ENCODE measurements at regions not wholly inside any gene's neighbourhood (a gene's known extent, or its start where the extent isn't known, plus 50 kb on each side); places are given as distances from the start of the nearest gene placed in this dataset.

DNA sequence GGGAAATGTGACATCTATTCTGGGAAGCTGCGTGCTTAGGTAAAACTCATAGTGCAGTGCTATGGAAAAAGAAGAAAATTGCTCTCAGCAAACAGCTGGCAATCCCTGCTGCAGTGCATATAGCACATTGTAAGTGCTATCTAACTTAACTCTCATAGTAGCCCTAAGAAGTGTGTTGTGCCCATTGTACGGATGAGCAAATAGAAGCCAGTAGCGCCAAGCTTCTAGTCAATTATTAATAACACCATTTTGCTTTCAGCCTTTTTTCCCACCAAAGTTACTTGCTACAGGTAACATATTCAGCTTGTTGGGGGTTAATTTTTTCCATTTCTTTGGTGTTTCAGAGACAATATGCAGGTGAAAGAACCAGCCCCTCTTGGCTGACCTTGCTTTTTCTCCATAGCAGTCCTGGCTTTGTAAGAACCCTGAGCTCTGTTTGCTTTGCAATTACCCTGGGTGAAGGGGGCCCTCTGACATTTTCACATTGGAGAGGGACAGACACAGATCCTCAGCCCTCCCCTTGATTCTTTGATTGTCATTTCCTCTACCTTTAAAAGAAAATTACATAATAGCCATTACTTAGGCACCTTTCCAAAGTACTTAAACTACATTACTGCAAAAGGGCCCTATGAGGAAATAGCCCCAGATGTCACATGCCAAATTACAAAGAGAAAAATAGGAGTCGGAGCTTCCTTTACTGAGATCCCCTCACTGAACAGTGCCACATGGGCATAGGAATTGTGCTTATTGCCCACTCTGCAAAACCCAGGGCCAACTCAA, 576.2 kb upstream of the TBX3 start:
- DNase-seq (ENCODE audit: low read depth), result no peak

DNA sequence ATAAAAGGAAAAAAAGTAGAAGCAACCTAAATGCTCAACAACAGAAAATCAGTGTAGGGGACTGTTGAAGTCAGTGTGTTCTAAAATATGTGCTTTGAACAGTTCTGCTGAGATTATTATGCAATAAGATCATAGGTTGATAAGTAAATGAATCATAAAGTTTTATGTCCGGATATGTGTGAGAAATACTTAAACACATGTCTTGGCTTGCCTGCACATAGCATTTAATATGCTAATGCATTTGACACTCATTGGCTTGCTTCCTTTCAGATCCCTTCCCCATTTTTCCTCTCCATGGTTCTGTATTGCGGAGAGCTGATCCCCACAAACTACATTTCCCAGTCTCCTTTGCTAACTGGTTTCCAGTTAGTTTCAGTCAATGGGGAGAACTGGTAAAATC, 573.8 kb upstream of the TBX3 start:
- DNase-seq (ENCODE audit: low read depth), result peak; percentile 85

DNA sequence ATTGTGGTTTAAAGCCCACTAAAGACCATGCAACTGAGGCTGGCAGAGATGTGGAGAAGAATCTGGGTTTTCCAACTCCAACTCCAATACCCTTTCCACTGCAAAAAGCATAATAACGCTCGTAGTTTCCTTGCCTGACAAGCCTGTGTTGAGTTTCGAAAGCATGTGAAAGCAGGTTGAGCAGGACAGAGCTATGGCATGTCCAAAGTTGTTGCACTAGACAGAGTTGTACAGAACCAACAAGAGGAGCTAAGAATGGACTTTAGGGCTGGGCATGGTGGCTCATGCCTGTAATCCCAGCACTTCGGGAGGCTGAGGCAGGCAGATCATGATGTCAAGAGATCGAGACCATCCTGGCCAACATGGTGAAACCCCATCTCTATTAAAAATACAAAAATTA, 572.0 kb upstream of the TBX3 start:
- DNase-seq (ENCODE audit: low read depth), result no peak

DNA sequence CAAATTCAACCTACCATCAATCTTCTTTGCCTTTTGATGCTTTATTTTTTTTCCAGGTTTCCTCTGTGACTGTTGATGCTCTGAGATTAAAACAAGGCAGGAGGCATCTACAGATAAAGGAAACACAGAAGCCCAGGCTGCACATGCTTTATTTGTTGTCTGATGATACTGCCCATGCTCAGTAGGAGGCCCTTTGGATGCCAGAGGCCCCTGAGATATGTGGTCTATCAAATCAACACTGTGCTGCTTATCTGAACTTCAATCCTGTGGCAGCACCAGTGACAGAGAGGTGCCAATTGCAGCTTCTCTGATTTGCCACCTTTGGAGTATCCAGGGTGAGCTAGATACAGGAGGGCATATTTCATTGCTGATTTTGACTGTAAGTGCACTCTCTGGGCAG, 571.3 kb upstream of the TBX3 start:
- DNase-seq (ENCODE audit: low read depth), result no peak

DNA sequence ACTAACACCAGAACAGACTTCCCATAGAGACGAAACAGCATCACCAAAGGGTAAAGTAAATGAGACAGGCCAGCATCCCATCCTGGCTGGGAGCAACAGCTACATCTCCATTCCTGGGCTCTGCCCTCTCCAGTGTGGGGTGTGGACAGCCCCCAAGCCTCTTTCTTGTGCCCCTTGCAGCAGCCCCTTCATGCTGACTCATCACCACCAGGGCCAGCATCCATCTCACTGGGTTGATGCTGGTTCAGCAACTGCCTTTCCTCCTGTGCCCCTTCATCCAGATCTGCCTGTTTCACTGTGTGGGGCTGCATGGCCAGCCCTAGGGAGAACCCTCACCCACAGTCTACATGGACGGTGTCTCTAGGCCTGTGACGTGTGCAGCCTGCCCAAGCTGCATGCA, 569.1 kb upstream of the TBX3 start:
- no peak for DNase-seq (ENCODE audit: low read depth)

DNA sequence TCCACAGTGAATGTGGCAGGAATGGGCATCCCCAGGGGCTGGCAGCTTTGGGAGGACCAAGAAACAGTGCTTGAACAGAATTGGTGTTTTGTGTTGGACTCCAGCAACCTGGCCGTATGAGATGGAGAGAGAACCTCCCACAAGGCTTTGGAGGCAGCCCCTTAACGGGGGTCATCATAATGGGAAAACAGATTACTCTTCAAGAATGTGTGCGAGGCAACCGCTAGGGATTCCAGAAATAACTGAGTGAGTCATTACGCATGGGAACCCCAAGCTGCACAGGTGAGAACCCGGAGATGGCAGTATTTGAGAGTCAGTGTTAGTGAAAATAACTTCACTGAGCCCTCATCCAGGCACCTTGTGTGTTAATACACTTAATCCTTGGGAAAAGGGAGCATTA, 567.8 kb upstream of the TBX3 start:
- peak; percentile 19 for DNase-seq (ENCODE audit: low read depth)

DNA sequence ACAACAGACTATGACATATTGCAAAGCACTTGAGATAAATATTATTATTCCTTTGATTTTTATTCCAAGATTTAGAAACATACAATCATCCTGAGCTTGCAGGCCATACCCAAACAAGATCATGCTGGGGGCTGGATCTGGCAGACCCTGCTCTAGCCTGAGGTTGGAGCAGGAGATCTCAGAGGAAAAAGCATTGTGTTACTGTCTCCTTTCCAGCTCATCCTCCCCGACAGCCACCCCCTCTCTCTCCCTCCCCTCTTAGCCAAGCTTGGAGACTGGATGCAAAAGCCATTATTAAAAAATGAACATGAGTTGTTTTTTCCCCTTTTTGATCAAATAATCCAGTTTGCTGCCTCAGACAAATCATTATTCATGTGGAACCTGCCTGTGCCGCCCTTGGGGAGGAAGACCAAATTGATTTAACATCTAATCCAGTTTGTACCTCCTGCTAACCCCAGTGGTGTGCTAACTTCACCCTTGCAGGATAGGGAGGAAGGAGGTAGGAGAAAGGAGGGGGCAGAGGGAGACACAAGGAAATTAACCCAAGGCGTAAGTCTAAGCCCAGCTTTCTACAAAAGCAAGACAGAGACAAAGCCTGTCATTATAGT, 565.8 kb upstream of the TBX3 start:
- no peak for DNase-seq (ENCODE audit: low read depth)

DNA sequence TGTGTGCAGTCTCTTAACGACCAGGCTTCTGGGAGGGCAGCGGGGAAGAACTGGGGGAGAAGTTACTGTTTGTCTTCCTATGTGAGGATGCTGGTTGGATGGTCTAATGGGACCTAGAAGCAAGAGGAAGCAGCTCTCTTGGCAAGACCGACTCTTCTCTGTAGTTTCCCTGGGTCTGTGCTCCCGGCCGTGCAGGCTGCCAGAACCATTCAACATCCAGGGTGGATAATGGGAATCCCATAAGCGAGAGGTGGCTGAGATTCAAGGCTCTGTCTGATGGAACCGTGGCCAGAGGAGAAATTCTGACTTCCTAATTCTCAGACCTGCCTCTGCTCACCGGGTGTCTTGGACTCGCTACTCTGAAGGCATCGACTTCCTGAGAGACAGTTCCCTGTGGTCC, 561.0 kb upstream of the TBX3 start:
- DNase-seq (ENCODE audit: low read depth), result no peak

DNA sequence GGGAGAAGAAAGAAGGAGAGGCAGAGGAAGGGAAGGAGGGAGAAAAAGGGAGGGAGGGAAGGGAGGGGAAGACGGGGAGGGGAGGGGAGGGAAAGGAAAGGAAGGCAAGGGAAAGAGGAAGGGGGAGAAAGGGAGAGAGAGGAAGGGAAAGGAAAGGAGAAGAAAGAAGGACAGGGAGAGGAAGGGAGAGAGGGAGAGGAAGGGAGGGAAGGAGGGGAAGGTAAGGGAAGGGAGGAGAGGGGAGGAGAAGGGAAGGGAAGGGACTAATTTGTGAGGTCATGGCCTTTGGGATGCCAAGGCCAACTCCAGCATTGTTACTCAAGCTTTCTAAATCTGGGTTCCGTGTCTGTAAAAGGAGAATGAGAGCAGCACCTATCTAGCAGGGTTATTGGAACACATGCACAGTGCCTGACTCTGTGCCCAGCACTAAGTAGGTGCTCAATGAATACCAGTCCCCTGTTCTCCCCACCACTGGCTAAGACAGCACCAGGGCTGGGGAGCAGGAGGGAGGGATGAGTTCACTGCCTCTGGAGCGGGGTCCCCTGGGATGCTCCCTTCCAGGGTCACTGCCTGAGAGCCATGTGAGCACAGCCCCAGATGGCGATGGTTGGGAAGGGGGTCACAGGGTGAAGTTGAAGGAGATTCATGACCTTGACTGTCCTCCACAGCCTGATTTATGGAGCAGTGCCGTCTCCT, 560.1 kb upstream of the TBX3 start:
- DNase-seq (ENCODE audit: low read depth), result no peak

DNA sequence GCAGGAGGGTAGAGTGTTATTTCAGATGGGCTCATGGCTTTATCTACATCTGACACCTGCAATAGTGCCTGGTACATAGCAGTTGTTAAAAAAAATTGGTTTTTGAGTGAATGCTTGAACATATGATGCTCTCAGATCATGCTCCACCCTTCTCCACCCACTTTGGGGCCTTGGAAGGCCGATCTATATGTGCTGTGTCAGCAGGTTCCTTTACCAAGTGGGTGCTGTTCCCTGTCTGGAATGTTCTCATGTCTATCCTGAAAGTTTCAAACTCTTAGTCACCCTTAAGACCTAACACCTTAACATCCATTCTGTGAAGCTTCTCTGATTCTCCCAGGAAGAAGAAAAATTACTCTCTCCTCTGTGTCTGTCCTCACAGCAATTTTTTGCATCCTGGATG, 556.3 kb upstream of the TBX3 start:
- DNase-seq (ENCODE audit: low read depth), result no peak

DNA sequence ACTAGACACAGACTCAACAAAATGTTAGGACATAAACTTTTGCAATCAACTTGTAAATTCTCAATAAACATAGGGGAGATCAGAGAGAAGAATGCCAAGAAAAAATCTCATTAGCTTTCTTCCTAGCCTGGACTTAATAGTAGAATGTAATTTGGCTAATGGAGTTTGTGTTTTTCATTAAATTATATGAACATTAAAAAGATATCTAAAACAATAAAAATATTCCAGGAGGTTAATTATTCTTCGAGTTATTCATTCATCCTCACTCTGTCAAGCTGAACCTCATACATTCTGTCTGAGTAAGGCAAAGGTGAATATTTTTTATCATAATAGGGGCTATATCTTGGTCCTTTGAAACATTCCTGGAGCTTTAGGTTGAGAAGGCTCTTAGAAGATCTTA, 551.9 kb upstream of the TBX3 start:
- no peak for DNase-seq (ENCODE audit: low read depth)

DNA sequence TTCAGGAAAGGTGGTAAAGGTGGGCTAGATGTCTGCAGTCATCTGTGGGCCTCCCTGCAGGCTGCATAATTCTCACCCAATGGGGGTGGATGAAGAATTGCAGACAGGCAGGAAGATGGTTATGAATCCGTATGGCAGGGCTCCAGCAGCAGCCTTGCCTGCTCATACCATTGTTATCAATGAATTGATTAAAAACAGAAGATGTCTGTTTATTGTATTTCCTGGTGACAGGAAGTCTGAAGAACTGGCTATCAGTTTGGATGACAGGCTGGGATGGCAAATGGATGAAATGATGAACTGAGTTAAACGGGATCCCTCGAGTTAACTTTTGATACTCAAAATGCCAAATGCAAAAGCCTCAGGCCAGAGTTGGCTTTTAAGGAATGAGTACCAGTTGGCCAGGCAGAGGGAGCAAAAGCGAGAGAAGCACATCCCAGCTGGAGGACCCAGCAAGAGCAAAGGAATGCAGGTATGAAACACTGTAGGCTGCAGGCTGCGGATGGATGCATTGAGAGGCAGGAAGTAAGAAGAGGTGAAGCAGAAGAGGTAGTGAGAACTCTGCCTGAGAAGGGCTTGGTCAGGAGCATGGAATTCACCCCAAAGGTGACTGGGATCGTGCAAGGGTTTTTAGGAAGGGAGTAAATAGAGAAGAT, 550.0 kb upstream of the TBX3 start:
- no peak for DNase-seq (ENCODE audit: low read depth)

DNA sequence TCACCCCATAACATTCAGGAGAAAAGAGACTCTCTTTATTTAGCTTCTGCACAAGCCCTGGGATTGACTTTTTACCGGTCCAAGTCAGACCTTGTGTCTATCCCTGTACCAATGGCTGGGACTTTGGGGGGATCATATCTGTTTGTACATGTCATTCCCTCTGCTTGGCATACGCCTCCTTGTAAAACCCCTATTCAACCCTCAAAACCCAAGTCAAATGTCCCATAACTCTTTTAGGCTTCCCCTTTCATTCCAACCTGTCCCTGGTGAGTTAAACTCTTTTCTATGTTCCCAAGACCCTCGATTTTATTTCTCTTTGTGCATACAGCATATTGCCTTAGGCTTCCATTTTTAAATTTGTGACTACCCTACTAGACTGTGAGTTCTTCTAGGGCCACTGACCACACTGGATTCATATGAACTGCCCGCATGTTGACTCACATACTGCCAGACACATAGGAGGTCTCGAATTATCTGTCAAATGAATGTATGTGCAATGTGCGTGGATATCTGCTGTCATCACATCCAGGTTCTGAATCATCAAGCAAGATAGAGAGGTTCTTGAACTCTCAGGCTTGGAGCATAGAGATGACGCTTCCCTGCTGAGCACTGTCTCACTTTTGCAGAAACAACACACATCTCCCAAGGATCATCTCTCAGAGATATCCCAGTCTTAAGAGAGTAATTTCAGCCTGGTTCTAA, 548.6 kb upstream of the TBX3 start:
- DNase-seq (ENCODE audit: low read depth), result peak; percentile 64

DNA sequence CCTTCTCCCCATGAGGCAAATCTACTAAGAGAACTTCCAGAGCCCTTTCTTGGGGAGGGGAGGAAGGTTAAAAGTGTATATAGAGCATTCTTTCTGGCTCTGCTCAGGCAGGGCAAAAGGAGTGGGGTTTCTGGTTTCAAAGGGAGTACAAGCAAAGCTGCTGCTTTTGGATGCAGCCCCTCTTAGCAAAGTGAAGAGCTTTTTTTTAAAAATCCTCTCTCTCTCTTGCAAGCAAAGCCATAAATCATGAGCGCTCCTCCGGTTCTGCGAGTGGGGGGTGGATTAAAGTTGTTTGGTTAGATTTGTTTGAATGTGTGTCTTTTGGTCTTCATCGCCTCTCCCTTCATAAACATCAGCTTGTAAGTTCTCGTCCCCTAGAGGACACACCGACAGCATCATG, 546.6 kb upstream of the TBX3 start:
- DNase-seq (ENCODE audit: low read depth), result no peak

DNA sequence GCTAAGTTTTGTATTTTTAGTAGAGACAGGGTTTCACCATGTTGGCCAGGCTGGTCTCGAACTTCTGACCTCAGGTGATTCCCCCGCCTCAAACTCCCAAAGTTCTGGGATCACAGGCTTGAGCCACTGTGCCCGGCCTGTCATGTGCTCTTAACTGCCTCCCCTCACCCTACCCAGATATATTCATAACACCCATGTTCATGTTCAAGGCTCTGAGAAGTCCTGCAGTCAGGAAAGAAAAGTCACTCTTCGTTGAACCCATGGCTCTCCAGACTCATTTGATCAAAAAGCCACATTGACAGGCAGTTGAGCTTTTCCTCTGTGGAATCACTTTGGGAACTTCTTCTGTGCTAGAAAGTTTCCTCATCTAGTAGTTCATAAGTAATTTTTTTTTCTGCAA, 545.5 kb upstream of the TBX3 start:
- DNase-seq (ENCODE audit: low read depth), result no peak

DNA sequence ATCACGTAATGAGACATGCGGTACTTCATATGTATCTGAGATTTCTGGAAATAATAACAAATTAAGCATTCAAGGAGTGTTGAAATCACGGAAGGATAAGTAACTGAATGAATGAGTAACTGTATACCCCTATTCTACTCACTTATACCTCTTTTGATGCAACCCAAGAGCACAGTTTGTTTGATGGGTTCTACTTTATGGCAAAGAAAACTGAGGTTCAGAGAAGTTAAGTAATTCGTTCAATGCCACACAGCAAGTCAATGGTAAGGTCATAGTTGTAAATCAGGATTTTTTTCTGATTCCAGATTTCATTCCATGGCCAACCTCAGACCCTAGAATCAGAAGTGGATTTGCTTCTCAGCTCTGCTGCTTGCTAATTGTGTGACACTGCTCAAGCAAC, 544.5 kb upstream of the TBX3 start:
- DNase-seq (ENCODE audit: low read depth), result no peak

DNA sequence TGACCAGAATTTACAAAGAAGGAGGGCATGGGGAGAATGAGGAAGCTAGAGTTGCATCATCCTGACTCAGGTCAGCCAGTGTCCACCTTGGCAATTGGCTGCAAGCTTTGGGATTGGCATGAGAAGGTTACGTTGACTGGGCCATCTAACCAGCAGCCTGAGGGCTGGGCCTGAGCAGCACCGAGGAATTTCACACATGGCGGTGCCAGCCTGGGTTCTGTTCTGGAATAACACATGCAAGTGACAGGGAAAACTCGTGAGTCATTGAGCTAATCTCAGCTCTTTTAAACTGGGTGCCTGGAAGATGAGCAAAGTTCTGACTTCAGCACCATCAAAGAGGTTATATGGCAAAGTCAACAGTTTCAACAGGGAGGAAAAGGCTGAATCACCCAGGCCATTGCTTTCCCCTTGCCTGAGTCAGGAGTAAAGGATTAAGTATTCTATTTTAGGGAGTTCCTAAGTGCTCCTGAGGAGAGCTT, 543.2 kb upstream of the TBX3 start:
- DNase-seq (ENCODE audit: low read depth), result peak; percentile 82

DNA sequence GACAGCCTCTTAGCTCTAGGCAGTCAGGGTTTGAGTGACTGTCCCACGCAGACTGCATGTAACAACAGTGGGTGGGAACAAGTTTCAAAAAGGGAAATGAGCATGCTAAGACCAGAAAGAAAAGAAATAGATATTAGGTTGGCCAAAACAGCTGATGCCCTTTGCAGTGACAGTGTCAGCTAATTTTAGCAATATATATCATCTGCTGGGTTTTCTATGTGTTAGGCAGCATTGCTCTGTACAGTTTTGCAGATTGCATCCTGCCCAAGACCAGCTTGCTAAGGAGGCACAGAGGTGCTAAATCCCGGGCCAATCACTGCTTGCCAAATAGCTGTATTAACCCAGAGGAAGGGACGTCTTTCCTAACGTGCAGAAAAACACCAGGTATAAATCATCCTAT, 541.9 kb upstream of the TBX3 start:
- no peak for DNase-seq (ENCODE audit: low read depth)

DNA sequence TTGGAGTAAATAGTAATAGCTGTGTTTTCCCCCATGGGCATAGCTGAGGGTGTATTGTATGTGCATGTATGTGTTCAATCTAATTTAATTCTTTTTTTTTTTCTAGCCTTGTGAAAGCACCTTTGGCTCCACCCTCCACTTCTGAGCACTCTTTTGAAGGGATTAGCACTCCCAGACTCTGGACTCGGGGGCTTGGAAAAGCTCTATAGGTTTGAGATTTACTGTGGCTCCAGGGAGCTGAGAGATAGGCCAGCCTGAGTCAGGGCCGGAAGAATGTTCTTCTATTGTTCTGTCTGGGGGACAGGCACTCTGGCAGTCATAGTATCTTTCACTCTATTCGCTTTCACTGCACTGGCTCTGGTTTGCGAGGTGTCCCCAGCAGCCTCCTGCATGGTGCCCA, 540.0 kb upstream of the TBX3 start:
- no peak for DNase-seq (ENCODE audit: low read depth)

DNA sequence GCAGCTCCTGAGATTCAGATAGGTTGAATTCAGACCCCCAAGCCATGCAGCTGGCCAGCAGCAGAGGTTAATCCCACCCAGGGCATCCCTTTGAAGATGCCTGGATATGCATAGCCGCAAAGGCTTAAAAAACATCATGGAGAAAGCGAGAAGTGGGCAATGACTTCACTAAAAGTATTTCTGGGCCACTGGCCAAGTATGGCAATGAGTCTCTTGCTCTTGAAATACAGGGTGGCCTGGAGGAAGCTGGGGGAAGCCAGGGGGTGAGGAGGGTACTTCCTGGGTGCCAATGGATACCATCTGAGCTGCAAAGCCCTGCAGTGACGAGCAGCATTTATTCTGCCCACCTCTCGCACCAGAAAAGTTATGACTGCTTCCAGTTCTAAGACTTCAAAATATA, 539.3 kb upstream of the TBX3 start:
- peak; percentile 82 for DNase-seq (ENCODE audit: low read depth)

DNA sequence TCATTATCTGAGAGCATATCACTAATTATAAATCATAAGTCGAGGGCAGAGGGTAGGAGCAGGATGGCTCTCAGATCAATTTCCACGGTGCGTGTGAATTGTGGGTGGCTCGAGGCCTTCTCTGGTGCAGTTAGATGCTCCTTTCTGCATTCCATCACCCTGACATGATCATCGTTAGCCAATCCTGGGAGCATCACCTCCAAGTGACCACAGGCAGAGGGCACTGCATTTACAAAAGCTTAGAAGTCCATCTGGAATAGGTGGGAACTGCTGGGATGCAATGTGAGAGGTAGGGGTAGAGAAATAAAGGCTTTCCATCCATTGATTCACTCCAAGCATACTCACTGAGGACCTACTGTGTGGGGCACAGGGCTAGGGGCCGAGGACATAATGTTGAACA, 538.2 kb upstream of the TBX3 start:
- DNase-seq (ENCODE audit: low read depth), result no peak

DNA sequence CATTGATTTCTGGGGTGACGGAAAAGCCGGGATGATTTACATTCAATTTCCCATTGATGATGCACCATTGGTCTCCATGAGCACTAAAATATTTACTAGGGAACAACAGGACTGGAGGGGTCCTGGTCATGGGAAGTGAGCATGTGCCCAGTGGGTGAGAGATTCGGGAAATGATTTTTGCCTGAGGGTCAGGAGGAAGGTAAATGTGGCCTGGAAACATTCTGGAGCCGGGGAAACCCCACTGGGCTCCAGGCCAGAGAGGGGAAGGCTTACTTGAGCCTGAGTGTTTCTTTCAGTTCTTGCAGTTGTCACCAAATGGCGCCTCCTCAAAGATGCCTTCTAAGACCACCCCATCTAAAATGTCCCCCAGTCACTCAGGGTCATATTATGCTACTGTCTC, 532.3 kb upstream of the TBX3 start:
- no peak for DNase-seq (ENCODE audit: low read depth)

All from iris pigment epithelial cell (primary cell).